Sigmoid colon (tissue), 6 donors: ENCODE measurements at regions not wholly inside any gene's neighbourhood (a gene's known extent, or its start where the extent isn't known, plus 50 kb on each side); places are given as distances from the start of the nearest gene placed in this dataset.

ENCODE experiments used
- DNase-seq: peaks from one replicate; pipeline ENCODE4 v3.0.0-alpha.2; 2019
- H3K27ac ChIP-seq, 4 donors: fragments of 200-600 bp; sonication (generic); one replicate each; pipeline ENCODE4 v1.5.1; 2016 to 2019; ENCODE audit warnings: mild to moderate bottlenecking in 1 of 4
- H3K27me3 ChIP-seq, 3 donors: fragments of 200-600 bp; sonication (generic); one replicate each; pipeline ENCODE4 v1.5.1; 2019; ENCODE audit warnings: mild to moderate bottlenecking in 1 of 3
- H3K36me3 ChIP-seq, 4 donors: fragments of 200-600 bp; sonication (generic); one replicate each; pipeline ENCODE4 v1.5.1; 2016 to 2019
- H3K4me1 ChIP-seq, 4 donors: fragments of 200-600 bp; sonication (generic); one replicate each; pipeline ENCODE4 v1.5.1; 2017 to 2019
- H3K4me3 ChIP-seq, 4 donors: fragments of 200-600 bp; sonication (generic); one replicate each; pipeline ENCODE4 v1.5.1; 2017 to 2019; ENCODE audit warnings: mild to moderate bottlenecking in 2 of 4, moderate library complexity in 1 of 4
- H3K9me3 ChIP-seq, 4 donors: fragments of 200-600 bp in 3 of 4; sonication (generic) in 3 of 4; one replicate each; pipeline versions ENCODE4 v1.5.1 to v1.6.1; 2013 to 2019
- CTCF ChIP-seq, 4 experiments: fragments of 450-650 bp in 3 of 4; fragments of 200-600 bp in 1 of 4; IDR thresholded peaks; one replicate each; pipeline ENCODE4 v1.5.1; 2016 to 2019; ENCODE audit warnings: antibody characterized with exemption in 4 of 4, mild to moderate bottlenecking in 3 of 4, moderate library complexity in 2 of 4
- EP300 ChIP-seq, 4 donors: sonication (generic); formaldehyde crosslinking; IDR thresholded peaks; one replicate each; pipeline ENCODE4 v1.6.1; 2017; ENCODE audit warnings: antibody characterized with exemption in 4 of 4
- POLR2A ChIP-seq, 2 donors: fragments of 450-650 bp; IDR thresholded peaks; one replicate each; pipeline ENCODE4 v1.6.1; 2016; ENCODE audit warnings: antibody characterized with exemption in 2 of 2, mild to moderate bottlenecking in 2 of 2, moderate library complexity in 2 of 2
- POLR2AphosphoS5 ChIP-seq, 4 donors: sonication (generic); formaldehyde crosslinking; IDR thresholded peaks; one replicate each; pipeline ENCODE4 v1.6.1; 2017; ENCODE audit warnings: antibody characterized with exemption in 4 of 4
- WGBS, 2 donors: extraction: QIAGEN DNeasy Blood & Tissue Kit; methylation state at CpG; one replicate each; pipeline ENCODE4 v1.1.7; 2013; 5-methylcytosine and 5-hydroxymethylcytosine counted together
- intact Hi-C: fragments of 100-400 bp; cut with DNase I; formaldehyde crosslinking; loops from one replicate; pipeline ENCODE4 v1.15.1; 2023
- donor health status: healthy with polysubstance abuse.
- donor health status: healthy.

DNA sequence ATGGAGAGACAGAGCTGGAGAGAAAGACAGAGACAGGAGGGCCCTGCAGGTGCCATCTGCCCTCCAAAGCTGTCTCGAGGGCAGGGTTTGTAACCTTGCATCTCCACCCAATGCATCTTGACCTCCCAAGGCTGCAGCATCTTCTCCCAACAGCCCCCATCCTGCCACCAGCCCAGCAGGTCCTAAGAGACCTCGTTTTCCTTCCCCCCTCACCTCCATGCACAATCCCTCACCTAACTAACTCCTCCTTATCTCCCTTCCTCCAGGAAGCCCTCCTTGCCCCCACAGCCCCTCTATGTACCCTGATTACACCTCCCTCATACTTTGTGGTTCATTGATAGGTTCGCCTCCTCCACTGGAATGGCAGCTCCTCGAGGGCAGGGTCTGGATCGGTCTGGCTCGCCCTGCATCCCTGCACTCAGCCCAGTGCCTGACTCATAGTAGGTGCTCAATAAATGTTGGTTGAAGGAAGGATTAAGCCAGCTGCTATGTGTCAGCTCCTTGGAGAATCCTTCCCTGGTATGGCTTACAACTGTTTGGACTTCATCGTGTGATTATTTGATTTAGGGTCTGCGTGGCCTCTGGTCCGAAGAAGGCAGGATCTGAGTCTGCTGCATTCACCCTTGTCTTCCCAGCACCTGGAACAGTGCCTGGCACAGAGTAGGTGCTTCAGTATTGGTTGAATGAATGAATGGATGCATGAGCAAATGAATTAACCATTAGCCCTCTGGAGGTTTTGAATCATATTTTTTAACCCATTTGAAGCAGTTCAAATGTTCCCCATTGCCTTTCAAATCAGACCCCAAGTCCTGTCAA is 105.6 kb upstream of the PTPN1 start:
- no peak for DNase-seq
- H3K9me3 ChIP-seq, result no peaks in the 10 kb centered on the region
- no peak overlapping the region for H3K4me3 ChIP-seq
- H3K36me3 ChIP-seq, result no peaks in the 10 kb centered on the region
- intact Hi-C loops, result no loop called here
- no peaks in the 10 kb centered on the region for H3K27me3 ChIP-seq
- TF ChIP-seq EP300 (IDR thresholded peaks at IDR 0.05) (no peak), POLR2A (IDR thresholded peaks at IDR 0.05) (no peak), CTCF (IDR thresholded peaks at IDR 0.05) (no peak), POLR2AphosphoS5 (IDR thresholded peaks at IDR 0.05) (no peak)
- H3K4me1 ChIP-seq, result peaks cover 0 to 31% (median 27%) of the 10 kb centered on the region in 4 donors
- 84 to 86% methylated on average over 9 of the region's 9 CpGs for WGBS, 2 donors
- peak overlapping the region in 3 of 4 donors; percentile 49 to 80 (median 56) for H3K27ac ChIP-seq

DNA sequence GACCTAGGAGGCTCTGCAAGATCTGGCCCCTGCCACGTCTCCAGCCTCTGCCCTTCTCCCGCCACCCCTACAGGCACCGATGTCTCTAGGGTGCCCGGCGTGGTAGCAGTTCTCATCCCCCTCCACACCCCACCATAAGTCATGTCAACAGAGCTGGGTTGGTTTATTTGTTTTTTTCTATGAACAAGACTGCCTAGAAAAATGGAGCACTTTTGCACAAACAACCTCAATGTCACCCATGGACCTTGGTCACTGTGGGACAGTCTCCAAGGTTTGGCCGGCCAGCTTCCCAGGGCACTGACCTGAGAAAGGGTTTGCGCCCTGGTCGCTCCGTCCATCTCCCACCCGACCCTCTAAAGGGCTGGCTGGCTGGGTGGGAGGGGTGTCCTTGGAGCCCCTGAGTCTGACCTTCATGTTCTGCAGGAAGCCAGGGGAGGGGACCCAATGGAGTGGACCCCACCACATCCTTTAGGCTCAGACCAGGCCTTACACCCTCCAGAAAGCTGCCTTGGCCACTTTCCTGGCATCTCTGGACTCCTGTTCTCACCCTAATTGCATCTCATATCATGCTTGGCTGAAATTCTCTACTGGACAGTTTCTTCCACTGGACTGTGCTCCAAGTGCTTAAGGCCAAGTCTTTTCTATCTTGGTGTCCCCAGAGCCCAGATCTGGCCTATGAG is 104.8 kb upstream of the PTPN1 start:
- 83 to 85% methylated on average over 10 of the region's 10 CpGs for WGBS, 2 donors
- peaks cover 0 to 24% (median 20%) of the 10 kb centered on the region in 4 donors for H3K4me1 ChIP-seq
- H3K27ac ChIP-seq, result peak overlapping the region in 1 of 4 donors; percentile 80
- no peaks in the 10 kb centered on the region for H3K36me3 ChIP-seq
- no peaks in the 10 kb centered on the region for H3K27me3 ChIP-seq
- no peak overlapping the region for H3K4me3 ChIP-seq
- DNase-seq, result no peak
- H3K9me3 ChIP-seq, result no peaks in the 10 kb centered on the region
- intact Hi-C loops, result no loop called here
- TF ChIP-seq POLR2A (IDR thresholded peaks at IDR 0.05) (no peak), CTCF (IDR thresholded peaks at IDR 0.05) (no peak), POLR2AphosphoS5 (IDR thresholded peaks at IDR 0.05) (no peak), EP300 (IDR thresholded peaks at IDR 0.05) (no peak)

- Histone ChIP-seq H3K4me3 (no peak overlapping the region), H3K9me3 (no peaks in the 10 kb centered on the region), H3K36me3 (no peaks in the 10 kb centered on the region), H3K4me1 (peaks cover 0 to 22% (median 15%) of the 10 kb centered on the region in 4 donors), H3K27ac (peak overlapping the region in 1 of 4 donors; percentile 80), H3K27me3 (no peaks in the 10 kb centered on the region)
- TF ChIP-seq POLR2A (IDR thresholded peaks at IDR 0.05), result no peak
- no peak for TF ChIP-seq EP300 (IDR thresholded peaks at IDR 0.05)
- no peak for TF ChIP-seq CTCF (IDR thresholded peaks at IDR 0.05)
- TF ChIP-seq POLR2AphosphoS5 (IDR thresholded peaks at IDR 0.05), result no peak
- no peak for DNase-seq
- WGBS, 2 donors, result 87 to 92% methylated on average over 6 of the region's 6 CpGs
- intact Hi-C loops, result no loop called here
These were observed 104.1 kb upstream of the PTPN1 start for GRCh38 chr20:50405915-50406609.

- Histone ChIP-seq H3K27me3 (no peaks in the 10 kb centered on the region), H3K36me3 (no peaks in the 10 kb centered on the region), H3K27ac (no peak overlapping the region), H3K9me3 (no peaks in the 10 kb centered on the region), H3K4me1 (peaks cover 0 to 22% (median 15%) of the 10 kb centered on the region in 4 donors), H3K4me3 (no peak overlapping the region)
- intact Hi-C loops, result no loop called here
- TF ChIP-seq POLR2AphosphoS5 (IDR thresholded peaks at IDR 0.05) (no peak), POLR2A (IDR thresholded peaks at IDR 0.05) (no peak), CTCF (IDR thresholded peaks at IDR 0.05) (no peak)
- DNase-seq, result no peak
- WGBS, 2 donors, result 89 to 92% methylated on average over 9 of the region's 9 CpGs
These were observed 103.5 kb upstream of the PTPN1 start for GRCh38 chr20:50406610-50407136.
